ENCODE measurements at regions not wholly inside any gene's neighbourhood (a gene's known extent, or its start where the extent isn't known, plus 50 kb on each side); places are given as distances from the start of the nearest gene placed in this dataset.
A peak's percentile ranks its signal among the peaks of the same experiment; 100 is the strongest.

GRCh38 chr15:29458361-29458760 is 188.7 kb upstream of the NSMCE3 start:
- no peak overlapping the region for H3K18ac ChIP-seq (ENCODE audit: insufficient read length, low read depth, low read length)
- Mint-ChIP-seq H3K27ac (peak overlapping the region in 1 of 3 experiments; percentile 5; a peak in 2 of 7 replicates), H3K27me3 (ENCODE audit: low read depth) (no peaks in the 10 kb centered on the region), H3K4me1 (peaks cover 0 to 2% of the 10 kb centered on the region in 2 experiments; a peak in 1 of 4 replicates), H3K4me3 (no peak overlapping the region), H3K9me3 (peaks cover 2 to 4% of the 10 kb centered on the region in 2 experiments; a peak in 2 of 5 replicates), H3K36me3 (ENCODE audit: insufficient read depth in 1 of 3, low read depth in 3 of 3) (peaks cover 0 to 5% (median 2%) of the 10 kb centered on the region in 3 experiments; a peak in 3 of 7 replicates)
- no peak overlapping the region for H2AFZ ChIP-seq (ENCODE audit: low read length)
- H4K91ac ChIP-seq (ENCODE audit: insufficient read length, low read depth, low read length) = no peak overlapping the region
- no peak for TF ChIP-seq CTCF (conservative IDR thresholded peaks at IDR 0.05)
- no peak overlapping the region for H2BK15ac ChIP-seq (ENCODE audit: low read depth, low read length)
- no peaks in the 10 kb centered on the region for H3K23me2 ChIP-seq (ENCODE audit: insufficient read length, low read depth, low read length, poor library complexity, severe bottlenecking)
- no peak overlapping the region for H3K9ac ChIP-seq (ENCODE audit: extremely low read depth, insufficient read length, low read length)
- DNase-seq = no peak
- H2AK5ac ChIP-seq (ENCODE audit: insufficient read length, low read length) = no peak overlapping the region
- H3K79me1 ChIP-seq (ENCODE audit: insufficient read depth, low read depth, low read length, poor library complexity, severe bottlenecking) = no peaks in the 10 kb centered on the region
- no peak overlapping the region for H2BK20ac ChIP-seq (ENCODE audit: low read depth, low read length, poor library complexity, severe bottlenecking)
- no peak overlapping the region for H2BK5ac ChIP-seq (ENCODE audit: insufficient read length, low read length)
- no peaks in the 10 kb centered on the region for H3K4me1 ChIP-seq (ENCODE audit: insufficient read depth, low read length)
- H3K27ac ChIP-seq (ENCODE audit: insufficient read length, low read depth, low read length) = no peak overlapping the region
- H2BK12ac ChIP-seq (ENCODE audit: insufficient read length, low read depth, low read length) = no peak overlapping the region
- H3K14ac ChIP-seq (ENCODE audit: insufficient read depth, low read length) = no peak overlapping the region
- no peak overlapping the region for H4K5ac ChIP-seq (ENCODE audit: insufficient read length, low read depth, low read length)
- no peaks in the 10 kb centered on the region for H4K20me1 ChIP-seq (ENCODE audit: control insufficient read depth, insufficient read depth, insufficient read length)
- H3K79me2 ChIP-seq (ENCODE audit: insufficient read depth, low read length) = no peaks in the 10 kb centered on the region
- no peaks in the 10 kb centered on the region for H3K9me3 ChIP-seq (ENCODE audit: control insufficient read depth, low read depth, low read length)
- H2BK120ac ChIP-seq (ENCODE audit: low read depth, low read length, poor library complexity, severe bottlenecking) = no peak overlapping the region
- H3K4me2 ChIP-seq (ENCODE audit: insufficient read depth, insufficient read length, low read length) = no peak overlapping the region
- no peak overlapping the region for H3K4ac ChIP-seq (ENCODE audit: low read depth, low read length)
- H3T11ph ChIP-seq (ENCODE audit: low read length) = no peak overlapping the region
- H3K56ac ChIP-seq (ENCODE audit: insufficient read length, low read depth, low read length) = no peak overlapping the region
- WGBS (ENCODE audit: extremely low coverage, insufficient read length, low lambda C conversion rate) = no CpG with 5 or more reads among the region's 7 CpGs
- no peak overlapping the region for H4K8ac ChIP-seq (replicated peaks; ENCODE audit: insufficient read length, low read depth, low read length)
- no peaks in the 10 kb centered on the region for H3K27me3 ChIP-seq (ENCODE audit: insufficient read depth, low read length)
- no peak overlapping the region for H3K23ac ChIP-seq (ENCODE audit: insufficient read length, low read depth, low read length)

All from H9 (cell line).